ENCODE measurements at regions not wholly inside any gene's neighbourhood (a gene's known extent, or its start where the extent isn't known, plus 50 kb on each side); places are given as distances from the start of the nearest gene placed in this dataset.

- Histone ChIP-seq H3K4me1 (ENCODE audit: insufficient read depth, low read length) (no peaks in the 10 kb centered on the region), H3K27ac (ENCODE audit: low read length) (no peak overlapping the region), H3K9me3 (ENCODE audit: insufficient read depth, low read depth, low read length) (no peaks in the 10 kb centered on the region), H3K4me3 (ENCODE audit: low read length) (no peak overlapping the region), H3K27me3 (ENCODE audit: insufficient read depth, low read length) (no peaks in the 10 kb centered on the region), H3K36me3 (ENCODE audit: insufficient read depth, low read depth, low read length) (no peaks in the 10 kb centered on the region), H3K9ac (ENCODE audit: low read depth, low read length) (no peak overlapping the region)
Observed at GRCh38 chr14:100474196-100474595, 113.0 kb downstream of the BEGAIN start.

- Histone ChIP-seq H3K4me1 (ENCODE audit: insufficient read depth, low read length) (no peaks in the 10 kb centered on the region), H3K27me3 (ENCODE audit: insufficient read depth, low read length) (no peaks in the 10 kb centered on the region), H3K9me3 (ENCODE audit: insufficient read depth, low read depth, low read length) (no peaks in the 10 kb centered on the region), H3K4me3 (ENCODE audit: low read length) (no peak overlapping the region), H3K36me3 (ENCODE audit: insufficient read depth, low read depth, low read length) (no peaks in the 10 kb centered on the region), H3K27ac (ENCODE audit: low read length) (no peak overlapping the region), H3K9ac (ENCODE audit: low read depth, low read length) (no peak overlapping the region)
Observed at GRCh38 chr14:100475268-100475667, 111.9 kb downstream of the BEGAIN start.

GRCh38 chr14:100476012-100476822 lies 111.0 kb downstream of the BEGAIN start:
- H3K9me3 ChIP-seq (ENCODE audit: insufficient read depth, low read depth, low read length), result no peaks in the 10 kb centered on the region
- H3K9ac ChIP-seq (ENCODE audit: low read depth, low read length), result no peak overlapping the region
- H3K27ac ChIP-seq (ENCODE audit: low read length), result no peak overlapping the region
- no peak overlapping the region for H3K4me3 ChIP-seq (ENCODE audit: low read length)
- no peaks in the 10 kb centered on the region for H3K36me3 ChIP-seq (ENCODE audit: insufficient read depth, low read depth, low read length)
- no peaks in the 10 kb centered on the region for H3K27me3 ChIP-seq (ENCODE audit: insufficient read depth, low read length)
- no peaks in the 10 kb centered on the region for H3K4me1 ChIP-seq (ENCODE audit: insufficient read depth, low read length)

- Histone ChIP-seq H3K4me1 (ENCODE audit: insufficient read depth, low read length) (no peaks in the 10 kb centered on the region), H3K9me3 (ENCODE audit: insufficient read depth, low read depth, low read length) (no peaks in the 10 kb centered on the region)
Observed at GRCh38 chr14:100484531-100485267, 102.5 kb downstream of the BEGAIN start.

GRCh38 chr14:100486025-100486828 lies 101.0 kb downstream of the BEGAIN start:
- Histone ChIP-seq H3K36me3 (ENCODE audit: insufficient read depth, low read depth, low read length) (no peaks in the 10 kb centered on the region), H3K4me1 (ENCODE audit: insufficient read depth, low read length) (no peaks in the 10 kb centered on the region), H3K27ac (ENCODE audit: low read length) (no peak overlapping the region)

More at GRCh38 chr14:100484531-100485267, 102.5 kb downstream of the BEGAIN start:
- Histone ChIP-seq H3K9ac (ENCODE audit: low read depth, low read length) (no peak overlapping the region), H3K36me3 (ENCODE audit: insufficient read depth, low read depth, low read length) (no peaks in the 10 kb centered on the region), H3K27me3 (ENCODE audit: insufficient read depth, low read length) (no peaks in the 10 kb centered on the region), H3K4me3 (ENCODE audit: low read length) (no peak overlapping the region), H3K27ac (ENCODE audit: low read length) (no peak overlapping the region)

More at GRCh38 chr14:100486025-100486828, 101.0 kb downstream of the BEGAIN start:
- Histone ChIP-seq H3K9ac (ENCODE audit: low read depth, low read length) (no peak overlapping the region), H3K27me3 (ENCODE audit: insufficient read depth, low read length) (no peaks in the 10 kb centered on the region), H3K9me3 (ENCODE audit: insufficient read depth, low read depth, low read length) (no peaks in the 10 kb centered on the region), H3K4me3 (ENCODE audit: low read length) (no peak overlapping the region)

Measured in iPS-20b (cell line).